Bronchial epithelial cell (primary cell): ENCODE measurements at regions not wholly inside any gene's neighbourhood (a gene's known extent, or its start where the extent isn't known, plus 50 kb on each side); places are given as distances from the start of the nearest gene placed in this dataset.
A peak's percentile ranks its signal among the peaks of the same experiment; 100 is the strongest.

Experiments
- DNase-seq: peaks from one replicate; pipeline ENCODE4 v3.0.0-alpha.2; 2010; ENCODE audit warnings: low read depth
- FAIRE-seq: peaks from 2 replicates; lab custom pipeline; 2011; peaks lifted over from hg19 to GRCh38; lab: Jason Lieb, UNC
- H3K27me3 ChIP-seq: 2 replicates; pipeline ENCODE4 v1.5.1; 2011; ENCODE audit warnings: low read length; ENCODE audit not compliant: control insufficient read depth, insufficient read depth
- H3K36me3 ChIP-seq: 2 replicates; pipeline ENCODE4 v1.5.1; 2011; ENCODE audit warnings: low read length; ENCODE audit not compliant: control insufficient read depth, insufficient read depth
- H3K4me3 ChIP-seq: 2 replicates; pipeline ENCODE4 v1.5.1; 2011; ENCODE audit warnings: mild to moderate bottlenecking, low read depth, low read length, control low read depth
- TF ChIP-seq, protein P1 (sequence below): IDR thresholded peaks from 2 replicates; pipeline ENCODE4 v1.5.1; 2011; ENCODE audit warnings: mild to moderate bottlenecking, moderate library complexity, low read length, control low read depth, inconsistent platforms; ENCODE audit not compliant: insufficient read depth, severe bottlenecking

DNA sequence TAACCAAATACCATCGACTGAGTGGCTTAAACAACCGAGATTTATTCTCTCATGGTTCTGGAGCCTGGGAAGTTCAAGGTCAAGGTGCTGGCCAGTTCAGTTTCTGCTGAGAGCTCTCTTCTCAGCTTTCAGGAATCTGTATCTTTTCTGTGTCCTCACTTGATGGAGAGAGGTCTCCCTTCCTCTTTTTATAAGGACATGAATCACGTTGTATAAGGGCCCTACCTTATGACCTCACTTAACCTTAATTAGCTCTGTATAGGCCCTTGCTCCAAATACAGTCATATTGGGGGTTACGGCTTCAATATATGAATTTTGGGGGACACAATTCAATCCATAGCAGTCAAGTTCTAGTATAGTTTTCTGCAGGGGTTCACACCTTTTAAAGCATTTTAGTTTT is 135.2 kb upstream of the ADO start:
- no peak overlapping the region for H3K4me3 ChIP-seq
- TF ChIP-seq, protein P1, sequence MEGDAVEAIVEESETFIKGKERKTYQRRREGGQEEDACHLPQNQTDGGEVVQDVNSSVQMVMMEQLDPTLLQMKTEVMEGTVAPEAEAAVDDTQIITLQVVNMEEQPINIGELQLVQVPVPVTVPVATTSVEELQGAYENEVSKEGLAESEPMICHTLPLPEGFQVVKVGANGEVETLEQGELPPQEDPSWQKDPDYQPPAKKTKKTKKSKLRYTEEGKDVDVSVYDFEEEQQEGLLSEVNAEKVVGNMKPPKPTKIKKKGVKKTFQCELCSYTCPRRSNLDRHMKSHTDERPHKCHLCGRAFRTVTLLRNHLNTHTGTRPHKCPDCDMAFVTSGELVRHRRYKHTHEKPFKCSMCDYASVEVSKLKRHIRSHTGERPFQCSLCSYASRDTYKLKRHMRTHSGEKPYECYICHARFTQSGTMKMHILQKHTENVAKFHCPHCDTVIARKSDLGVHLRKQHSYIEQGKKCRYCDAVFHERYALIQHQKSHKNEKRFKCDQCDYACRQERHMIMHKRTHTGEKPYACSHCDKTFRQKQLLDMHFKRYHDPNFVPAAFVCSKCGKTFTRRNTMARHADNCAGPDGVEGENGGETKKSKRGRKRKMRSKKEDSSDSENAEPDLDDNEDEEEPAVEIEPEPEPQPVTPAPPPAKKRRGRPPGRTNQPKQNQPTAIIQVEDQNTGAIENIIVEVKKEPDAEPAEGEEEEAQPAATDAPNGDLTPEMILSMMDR: no peak
- H3K27me3 ChIP-seq: no peaks in the 10 kb centered on the region
- no peaks in the 10 kb centered on the region for H3K36me3 ChIP-seq
- no peak for DNase-seq
- FAIRE-seq: no peak

DNA sequence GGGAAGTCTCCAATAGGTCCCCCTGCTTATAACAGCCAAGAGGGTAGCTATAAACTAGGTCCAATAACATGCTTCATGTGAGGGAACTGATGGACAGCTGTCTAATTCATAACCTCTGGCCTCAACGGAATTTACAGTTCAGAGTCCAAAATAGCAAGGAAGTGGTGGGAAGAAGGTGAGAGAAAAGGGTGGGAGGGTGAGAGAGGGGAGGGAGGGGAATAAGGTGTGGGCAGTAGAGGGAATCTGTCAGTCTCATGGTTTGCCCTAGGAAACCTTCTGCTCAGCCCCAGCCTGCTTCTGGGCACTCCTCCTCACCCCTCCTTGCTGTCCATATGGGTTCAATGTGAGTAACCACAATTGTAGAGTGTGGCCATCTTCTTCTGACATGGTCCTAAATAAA is 133.4 kb upstream of the ADO start:
- FAIRE-seq (peak; percentile 79), DNase-seq (no peak)
- no peaks in the 10 kb centered on the region for H3K36me3 ChIP-seq
- H3K4me3 ChIP-seq: no peak overlapping the region
- H3K27me3 ChIP-seq: no peaks in the 10 kb centered on the region
- TF ChIP-seq, protein P1: no peak

DNA sequence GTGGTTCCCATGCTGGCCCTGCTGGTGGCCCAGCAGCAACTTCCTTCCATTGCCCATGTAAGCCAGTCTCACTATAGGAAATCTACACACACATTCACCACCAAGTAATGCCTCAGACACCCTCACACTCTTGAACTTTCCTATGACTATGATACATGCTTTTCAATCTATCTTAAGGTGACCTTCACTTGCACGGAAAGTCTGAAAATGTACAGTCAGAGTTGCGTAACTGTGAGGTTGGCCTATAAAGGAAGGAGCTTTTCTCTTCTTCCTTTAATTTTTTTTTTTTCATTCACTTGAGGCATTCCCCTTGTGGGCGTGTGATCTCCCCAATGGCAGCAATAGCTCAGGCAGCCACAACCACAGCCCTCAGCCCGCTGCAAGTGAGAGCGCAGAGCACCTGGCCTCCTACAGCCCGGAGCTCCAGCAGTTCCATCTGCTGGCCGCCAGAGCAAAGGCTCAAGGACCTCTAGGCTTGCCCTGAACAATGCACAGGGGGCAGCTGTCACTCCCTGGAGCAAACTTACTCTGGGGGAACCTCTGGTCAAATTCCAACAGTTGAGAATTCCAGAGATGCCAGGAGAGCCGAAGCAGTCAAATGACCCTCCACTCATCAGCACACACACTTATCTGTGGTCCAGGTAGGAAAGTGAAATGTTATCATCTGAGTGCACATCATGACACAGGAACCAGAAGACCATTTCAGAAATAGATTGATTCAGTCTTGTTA is 123.1 kb upstream of the ADO start:
- Histone ChIP-seq H3K36me3 (no peaks in the 10 kb centered on the region), H3K4me3 (no peak overlapping the region), H3K27me3 (no peaks in the 10 kb centered on the region)
- FAIRE-seq (no peak), DNase-seq (peak; percentile 33)
- TF ChIP-seq, protein P1: peak; percentile 14

DNA sequence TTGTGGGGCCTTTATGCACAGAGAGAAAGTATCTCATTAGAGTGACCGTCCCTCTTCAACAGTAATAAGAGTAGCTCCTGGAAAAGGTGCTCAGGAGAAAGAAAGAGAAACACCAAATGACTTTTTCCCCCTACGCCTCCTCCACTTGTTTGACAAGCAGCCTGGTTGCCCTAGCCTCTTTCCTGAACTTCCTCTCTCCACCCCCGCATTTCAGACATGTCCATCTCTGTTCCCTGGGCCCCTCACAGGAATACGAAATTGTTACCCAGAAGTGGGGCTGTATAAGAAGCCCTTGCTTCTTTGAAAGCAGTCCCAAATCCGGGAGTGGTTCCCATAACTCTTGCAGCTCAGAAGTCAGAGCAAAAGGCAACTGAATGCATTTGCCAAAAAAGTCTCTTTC is 119.6 kb upstream of the ADO start:
- no peak for FAIRE-seq
- DNase-seq: no peak
- no peaks in the 10 kb centered on the region for H3K36me3 ChIP-seq
- H3K27me3 ChIP-seq: no peaks in the 10 kb centered on the region
- no peak overlapping the region for H3K4me3 ChIP-seq
- TF ChIP-seq, protein P1: no peak

DNA sequence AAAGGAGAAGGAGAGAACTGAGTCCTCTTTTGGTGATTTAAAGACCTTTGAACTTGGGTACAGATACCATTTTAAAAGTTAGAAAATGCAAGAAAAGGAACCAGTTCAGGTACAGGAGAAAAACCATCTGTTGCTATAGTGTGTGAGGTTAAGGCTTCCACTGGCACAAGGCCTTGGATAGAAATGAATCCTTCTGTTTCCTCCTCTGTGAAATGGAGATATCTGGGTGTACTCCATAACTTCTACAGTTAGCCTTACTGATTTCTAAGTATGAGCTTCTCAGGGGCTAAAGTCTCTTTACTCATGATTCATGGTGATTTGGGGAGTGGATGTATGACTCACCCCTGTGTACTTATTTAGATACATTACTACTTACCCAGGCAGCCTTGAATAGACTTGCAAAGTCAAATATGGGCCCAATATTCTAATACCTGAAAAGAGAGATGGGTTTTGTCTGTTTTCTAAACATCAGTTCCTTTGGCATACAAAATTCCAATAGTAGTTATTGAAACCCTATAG is 117.2 kb upstream of the ADO start:
- DNase-seq (peak; percentile 84), FAIRE-seq (no peak)
- TF ChIP-seq, protein P1: no peak
- no peaks in the 10 kb centered on the region for H3K36me3 ChIP-seq
- H3K27me3 ChIP-seq: no peaks in the 10 kb centered on the region
- no peak overlapping the region for H3K4me3 ChIP-seq
